Activated naive CD8-positive, alpha-beta T cell (primary cell): ENCODE measurements at regions not wholly inside any gene's neighbourhood (a gene's known extent, or its start where the extent isn't known, plus 50 kb on each side); places are given as distances from the start of the nearest gene placed in this dataset.

Experiments used
- H3K27ac Mint-ChIP-seq: one replicate; pipeline ENCODE4 v1.8.0; 2021; ENCODE audit warnings: mixed read lengths
- H3K27me3 Mint-ChIP-seq: one replicate; pipeline ENCODE4 v1.8.0; 2021; ENCODE audit warnings: mixed read lengths
- H3K36me3 Mint-ChIP-seq: one replicate; pipeline ENCODE4 v1.8.0; 2021; ENCODE audit warnings: mixed read lengths
- H3K4me1 Mint-ChIP-seq: one replicate; pipeline ENCODE4 v1.8.0; 2021; ENCODE audit warnings: low read depth, mixed read lengths
- H3K4me3 Mint-ChIP-seq: one replicate; pipeline ENCODE4 v1.8.0; 2021; ENCODE audit warnings: mild to moderate bottlenecking, mixed read lengths
- H3K9me3 Mint-ChIP-seq: one replicate; pipeline ENCODE4 v1.8.0; 2021; ENCODE audit warnings: low read depth, mixed read lengths

- peak overlapping the region; percentile 66 for H3K4me3 Mint-ChIP-seq
Measured at GRCh38 chrX:131816551-131817136, 206.5 kb upstream of the STK26 start.

DNA sequence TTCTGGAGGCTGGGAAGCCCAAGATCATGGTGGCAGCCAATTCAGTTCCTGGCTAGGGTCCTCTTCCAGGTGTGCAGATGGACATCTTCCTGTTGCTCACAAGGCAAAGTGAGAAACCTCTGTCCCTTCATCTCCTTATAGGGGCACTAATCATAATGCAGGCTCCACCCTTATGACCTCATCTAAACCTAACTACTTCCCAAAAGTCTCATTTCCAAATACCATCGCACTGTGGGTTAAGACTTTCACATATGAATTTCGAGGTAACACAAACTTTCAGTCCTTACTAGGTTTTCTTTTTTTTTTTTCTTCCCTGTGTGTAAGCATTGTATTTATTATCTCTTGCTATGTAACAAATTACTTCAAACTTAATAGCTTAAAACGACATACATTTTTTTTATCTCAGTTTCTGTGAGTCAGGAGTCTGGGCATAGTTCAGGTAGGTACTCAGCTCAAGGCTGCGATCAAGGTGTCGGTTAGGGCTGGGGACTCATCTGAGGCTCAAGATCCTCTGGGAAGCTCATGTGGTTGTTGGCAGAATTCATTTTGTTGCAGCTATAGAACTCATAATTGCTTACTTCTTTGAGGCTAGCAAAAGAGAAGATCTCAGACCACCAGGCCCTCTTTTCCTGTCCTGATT is 204.7 kb upstream of the STK26 start:
- H3K4me1 Mint-ChIP-seq, result peaks cover 23% of the 10 kb centered on the region
- peak overlapping the region; percentile 22 for H3K27ac Mint-ChIP-seq
- no peaks in the 10 kb centered on the region for H3K9me3 Mint-ChIP-seq
- H3K36me3 Mint-ChIP-seq, result no peaks in the 10 kb centered on the region
- H3K27me3 Mint-ChIP-seq, result no peaks in the 10 kb centered on the region
- no peak overlapping the region for H3K4me3 Mint-ChIP-seq

More at GRCh38 chrX:131816551-131817136, 206.5 kb upstream of the STK26 start:
- Mint-ChIP-seq H3K27ac (peak overlapping the region; percentile 70), H3K27me3 (no peaks in the 10 kb centered on the region), H3K36me3 (no peaks in the 10 kb centered on the region), H3K9me3 (no peaks in the 10 kb centered on the region), H3K4me1 (peaks cover 32% of the 10 kb centered on the region)

- Mint-ChIP-seq H3K9me3 (no peaks in the 10 kb centered on the region), H3K27me3 (no peaks in the 10 kb centered on the region), H3K4me1 (peaks cover 9% of the 10 kb centered on the region), H3K36me3 (no peaks in the 10 kb centered on the region), H3K27ac (peak overlapping the region; percentile 28), H3K4me3 (no peak overlapping the region)
Measured at GRCh38 chrX:131821945-131822622, 201.0 kb upstream of the STK26 start.

- no peaks in the 10 kb centered on the region for H3K27me3 Mint-ChIP-seq
- H3K4me3 Mint-ChIP-seq, result no peak overlapping the region
- no peaks in the 10 kb centered on the region for H3K36me3 Mint-ChIP-seq
- no peak overlapping the region for H3K27ac Mint-ChIP-seq
- H3K9me3 Mint-ChIP-seq, result no peaks in the 10 kb centered on the region
- H3K4me1 Mint-ChIP-seq, result peaks cover 10% of the 10 kb centered on the region
Measured at GRCh38 chrX:131826572-131826971, 196.5 kb upstream of the STK26 start.

DNA sequence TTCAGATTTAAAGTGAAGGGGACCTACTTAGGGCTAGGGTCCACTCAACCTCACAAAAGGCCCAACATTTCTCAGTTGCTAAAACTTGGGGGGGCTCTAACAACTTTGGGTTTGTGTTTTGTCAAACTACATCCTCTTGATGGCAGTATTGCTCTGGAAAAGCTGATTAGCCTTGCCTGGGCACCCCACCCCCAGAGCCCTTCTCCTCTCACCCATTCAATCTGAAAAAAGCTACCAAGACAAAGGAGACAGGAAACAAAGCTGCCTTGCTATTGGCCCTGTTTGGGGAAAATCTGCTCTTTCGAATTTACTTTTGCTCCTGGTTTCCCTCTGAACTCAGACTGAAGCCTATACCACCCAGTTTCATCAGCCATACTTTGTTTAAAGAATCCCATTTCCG is 195.2 kb upstream of the STK26 start:
- H3K9me3 Mint-ChIP-seq, result no peaks in the 10 kb centered on the region
- peaks cover 15% of the 10 kb centered on the region for H3K4me1 Mint-ChIP-seq
- H3K27ac Mint-ChIP-seq, result no peak overlapping the region

DNA sequence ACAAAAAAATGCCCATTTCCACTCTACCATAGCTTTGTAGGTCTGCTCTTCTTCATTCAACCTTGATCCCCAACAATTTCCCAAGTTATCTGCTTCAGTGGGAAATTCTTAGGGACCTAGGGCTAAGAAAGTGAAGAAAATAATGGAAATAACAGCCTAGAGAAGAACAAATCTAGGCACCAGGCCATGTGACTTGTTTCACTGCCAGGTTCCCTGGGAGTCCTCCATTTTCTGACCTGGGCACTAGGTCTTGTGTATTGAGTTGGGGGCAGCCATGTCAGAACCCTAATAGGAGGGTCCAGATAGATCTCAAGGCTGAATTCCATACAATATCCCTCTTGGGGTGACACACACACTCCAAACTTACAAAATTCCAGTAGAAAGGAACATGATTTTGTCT is 194.6 kb upstream of the STK26 start:
- peak overlapping the region; percentile 53 for H3K4me3 Mint-ChIP-seq
- no peaks in the 10 kb centered on the region for H3K9me3 Mint-ChIP-seq
- no peaks in the 10 kb centered on the region for H3K27me3 Mint-ChIP-seq
- no peaks in the 10 kb centered on the region for H3K36me3 Mint-ChIP-seq
- H3K4me1 Mint-ChIP-seq, result peaks cover 15% of the 10 kb centered on the region
- H3K27ac Mint-ChIP-seq, result no peak overlapping the region

More for the DNA sequence above, 195.2 kb upstream of the STK26 start:
- Mint-ChIP-seq H3K36me3 (no peaks in the 10 kb centered on the region), H3K4me3 (peak overlapping the region; percentile 67), H3K27me3 (no peaks in the 10 kb centered on the region)

GRCh38 chrX:131830400-131831184 is 192.5 kb upstream of the STK26 start:
- Mint-ChIP-seq H3K4me3 (peak overlapping the region; percentile 82), H3K27me3 (no peaks in the 10 kb centered on the region), H3K9me3 (no peaks in the 10 kb centered on the region), H3K4me1 (peaks cover 15% of the 10 kb centered on the region), H3K36me3 (no peaks in the 10 kb centered on the region), H3K27ac (peak overlapping the region; percentile 86)

GRCh38 chrX:131831185-131831520 is 191.9 kb upstream of the STK26 start:
- Mint-ChIP-seq H3K9me3 (no peaks in the 10 kb centered on the region), H3K27me3 (no peaks in the 10 kb centered on the region), H3K27ac (peak overlapping the region; percentile 46), H3K4me1 (peaks cover 15% of the 10 kb centered on the region), H3K36me3 (no peaks in the 10 kb centered on the region), H3K4me3 (peak overlapping the region; percentile 44)

GRCh38 chrX:131836161-131836560 is 186.9 kb upstream of the STK26 start:
- H3K4me1 Mint-ChIP-seq, result peaks cover 6% of the 10 kb centered on the region
- H3K36me3 Mint-ChIP-seq, result no peaks in the 10 kb centered on the region
- H3K4me3 Mint-ChIP-seq, result no peak overlapping the region
- H3K9me3 Mint-ChIP-seq, result no peaks in the 10 kb centered on the region
- H3K27me3 Mint-ChIP-seq, result no peaks in the 10 kb centered on the region
- H3K27ac Mint-ChIP-seq, result no peak overlapping the region

GRCh38 chrX:131837325-131837724 is 185.8 kb upstream of the STK26 start:
- no peaks in the 10 kb centered on the region for H3K36me3 Mint-ChIP-seq
- no peaks in the 10 kb centered on the region for H3K9me3 Mint-ChIP-seq
- no peak overlapping the region for H3K4me3 Mint-ChIP-seq
- H3K27me3 Mint-ChIP-seq, result no peaks in the 10 kb centered on the region
- H3K4me1 Mint-ChIP-seq, result peaks cover 1% of the 10 kb centered on the region
- no peak overlapping the region for H3K27ac Mint-ChIP-seq

DNA sequence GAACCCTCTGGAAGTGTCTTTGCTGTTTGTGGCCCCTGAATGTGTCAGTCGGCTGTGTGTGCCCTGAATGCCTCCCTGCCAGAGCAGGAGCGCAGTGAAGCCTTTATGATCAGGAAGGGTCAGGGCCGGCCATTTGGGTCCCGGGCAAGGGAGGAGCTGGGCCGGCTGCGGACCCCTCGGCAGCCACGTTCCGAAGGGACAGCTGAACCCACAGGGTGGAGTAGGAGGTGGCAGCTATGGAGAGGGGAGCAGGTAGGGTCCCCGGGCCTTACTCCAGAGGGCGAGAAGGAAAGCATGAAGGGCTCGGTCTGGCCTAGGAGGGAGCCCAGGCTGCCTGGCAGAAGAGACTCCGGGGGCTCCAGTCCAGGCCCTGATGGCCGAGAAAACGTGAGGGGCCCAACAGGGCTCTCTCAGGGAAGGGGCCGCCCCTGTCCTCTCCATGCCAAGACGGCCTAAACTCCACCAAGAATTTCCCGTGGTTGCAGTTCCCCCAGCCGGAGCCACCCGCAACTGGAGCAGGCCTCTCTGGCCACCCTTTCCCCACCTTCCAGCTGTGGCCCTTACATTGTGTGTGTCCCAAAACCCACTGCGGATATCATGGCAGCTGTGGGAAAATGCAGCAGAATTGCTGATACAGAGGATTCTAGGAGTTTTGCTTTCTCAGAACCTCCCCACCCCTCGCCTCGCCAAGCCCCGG is 182.2 kb upstream of the STK26 start:
- H3K27me3 Mint-ChIP-seq, result no peaks in the 10 kb centered on the region
- no peaks in the 10 kb centered on the region for H3K36me3 Mint-ChIP-seq
- no peaks in the 10 kb centered on the region for H3K9me3 Mint-ChIP-seq
- no peak overlapping the region for H3K4me3 Mint-ChIP-seq
- H3K4me1 Mint-ChIP-seq, result peaks cover 1% of the 10 kb centered on the region
- H3K27ac Mint-ChIP-seq, result no peak overlapping the region

- no peaks in the 10 kb centered on the region for H3K36me3 Mint-ChIP-seq
- H3K27me3 Mint-ChIP-seq, result no peaks in the 10 kb centered on the region
- H3K4me3 Mint-ChIP-seq, result no peak overlapping the region
- no peaks in the 10 kb centered on the region for H3K9me3 Mint-ChIP-seq
- H3K27ac Mint-ChIP-seq, result no peak overlapping the region
- peaks cover 1% of the 10 kb centered on the region for H3K4me1 Mint-ChIP-seq
Measured at GRCh38 chrX:131841496-131842437, 181.3 kb upstream of the STK26 start.

- H3K4me1 Mint-ChIP-seq, result peaks cover 1% of the 10 kb centered on the region
- no peaks in the 10 kb centered on the region for H3K27me3 Mint-ChIP-seq
- no peaks in the 10 kb centered on the region for H3K36me3 Mint-ChIP-seq
- H3K9me3 Mint-ChIP-seq, result no peaks in the 10 kb centered on the region
- H3K27ac Mint-ChIP-seq, result no peak overlapping the region
- no peak overlapping the region for H3K4me3 Mint-ChIP-seq
Measured at GRCh38 chrX:131843987-131844386, 179.1 kb upstream of the STK26 start.

DNA sequence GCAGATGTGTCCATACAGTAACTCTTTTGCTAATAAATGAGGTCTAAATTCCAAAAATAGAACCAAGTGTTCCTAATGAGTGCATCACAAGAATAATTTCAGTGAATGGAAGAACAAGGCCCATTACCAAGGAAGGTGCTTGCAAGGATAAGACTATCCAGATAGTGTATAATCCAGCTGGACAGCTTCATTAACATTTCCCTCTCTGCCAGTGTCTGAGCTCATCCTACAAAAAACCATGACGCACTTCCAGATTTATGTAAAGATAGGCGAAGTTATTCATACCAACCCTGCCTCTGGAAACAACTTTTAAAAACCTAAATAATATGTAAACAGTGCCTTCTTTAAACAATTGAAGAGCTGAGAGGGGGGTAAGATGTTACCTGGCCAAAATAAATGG is 177.9 kb upstream of the STK26 start:
- no peak overlapping the region for H3K4me3 Mint-ChIP-seq
- H3K27me3 Mint-ChIP-seq, result no peaks in the 10 kb centered on the region
- H3K4me1 Mint-ChIP-seq, result no peaks in the 10 kb centered on the region
- no peaks in the 10 kb centered on the region for H3K36me3 Mint-ChIP-seq
- no peak overlapping the region for H3K27ac Mint-ChIP-seq
- H3K9me3 Mint-ChIP-seq, result no peaks in the 10 kb centered on the region
